Effector CD4-positive, alpha-beta T cell (primary cell): ENCODE measurements at regions not wholly inside any gene's neighbourhood (a gene's known extent, or its start where the extent isn't known, plus 50 kb on each side); places are given as distances from the start of the nearest gene placed in this dataset.
"Not testable (repeated sequence)": the region's sequence is repeated elsewhere in the genome, so short reads cannot be mapped to it uniquely, and the experiment has no call there.

Source experiments
- DNase-seq: peaks from one replicate; pipeline ENCODE4 v3.0.0-alpha.2; 2020

DNA sequence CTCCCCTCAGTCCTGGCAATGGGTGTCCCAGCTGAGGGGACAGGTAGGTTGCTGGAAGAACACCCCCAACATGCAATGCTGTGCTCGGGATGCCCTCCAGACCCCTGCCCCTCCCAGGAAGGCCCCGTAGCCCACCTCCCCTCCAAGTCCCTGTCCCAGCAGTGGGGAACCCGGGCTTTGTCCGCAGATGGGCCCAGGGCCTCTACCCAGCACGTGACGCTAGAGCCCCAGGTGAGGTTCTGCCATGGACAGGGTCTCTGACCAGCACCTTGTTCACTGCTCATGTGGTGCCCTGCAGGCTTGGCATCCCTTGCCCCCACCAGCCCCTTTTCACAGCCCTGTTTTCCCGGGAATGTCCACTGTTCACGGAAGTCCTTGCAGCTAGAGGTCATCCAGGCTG is 220.0 kb upstream of the SGCG start:
- DNase-seq = no peak

- DNase-seq = not testable (repeated sequence)
Observed at GRCh38 chr13:22961342-22961741, 219.4 kb upstream of the SGCG start.

GRCh38 chr13:22961835-22962537 is 218.8 kb upstream of the SGCG start:
- no peak for DNase-seq

DNA sequence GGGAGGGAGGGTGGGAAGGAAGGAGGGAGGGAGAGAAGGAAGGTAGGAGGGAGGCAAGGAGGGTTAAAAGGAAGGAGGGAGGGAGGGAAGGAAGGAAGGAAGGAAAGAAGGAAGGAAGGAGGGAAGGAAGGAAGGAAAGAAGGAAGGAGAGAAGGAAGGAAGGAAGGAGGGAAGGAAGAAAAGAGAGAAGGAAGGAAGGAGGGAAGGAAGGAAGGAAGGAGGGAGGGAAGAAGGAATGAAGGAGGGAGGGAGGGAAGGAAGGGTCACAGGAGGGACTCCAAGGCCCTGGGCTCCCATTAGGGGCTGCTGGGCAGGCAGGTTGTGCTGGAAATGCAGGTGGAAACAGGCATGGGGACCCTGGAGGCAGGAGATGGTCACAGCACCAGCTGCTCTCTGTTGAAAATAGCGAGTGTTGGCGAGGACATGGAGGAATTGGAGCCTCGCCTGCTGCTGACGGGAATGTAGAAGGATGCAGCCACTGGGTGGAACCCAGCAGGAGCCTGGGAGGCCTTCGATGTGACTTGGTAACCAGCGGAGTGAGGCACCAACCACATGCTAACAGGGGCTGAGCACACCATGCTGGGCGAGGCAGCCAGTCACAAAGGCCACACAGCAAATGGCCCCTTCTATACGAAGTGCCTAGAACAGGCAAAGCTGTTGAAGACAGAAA is 217.3 kb upstream of the SGCG start:
- not testable (repeated sequence) for DNase-seq

DNA sequence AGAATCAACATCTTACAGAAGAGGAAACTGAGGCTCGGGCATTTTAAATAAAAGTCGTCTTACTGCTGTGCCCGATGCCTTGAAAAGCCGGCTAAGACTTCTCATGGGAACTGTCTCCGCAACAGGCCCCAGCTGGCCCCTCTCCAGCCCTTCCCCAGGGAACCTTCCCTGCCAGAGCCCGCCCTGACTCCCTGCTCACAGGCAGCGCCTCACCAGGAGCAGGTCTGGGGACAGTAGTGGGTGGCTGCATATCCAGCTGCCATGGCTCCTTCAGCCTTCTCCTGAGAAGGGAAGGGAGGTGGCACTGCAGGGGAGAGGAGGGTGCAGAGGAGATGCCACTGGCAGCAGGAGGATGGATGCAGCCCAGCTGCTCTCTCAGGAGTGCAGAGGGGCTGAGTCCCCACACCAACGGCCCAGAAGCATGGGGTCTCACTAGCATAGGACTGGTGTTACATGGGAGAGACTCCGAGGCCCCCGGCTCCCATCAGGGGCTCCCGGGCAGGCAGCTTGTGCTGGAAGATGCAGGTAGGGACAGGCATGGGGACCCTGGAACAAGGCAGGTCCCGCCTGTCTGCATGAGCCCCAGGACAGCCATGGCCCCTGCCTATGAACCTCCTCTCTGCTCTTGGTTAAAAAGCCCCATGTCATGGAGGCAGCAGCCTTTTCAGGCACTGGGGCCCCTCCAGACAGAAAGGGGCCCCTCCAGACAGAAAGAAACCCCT is 216.4 kb upstream of the SGCG start:
- DNase-seq = no peak

DNA sequence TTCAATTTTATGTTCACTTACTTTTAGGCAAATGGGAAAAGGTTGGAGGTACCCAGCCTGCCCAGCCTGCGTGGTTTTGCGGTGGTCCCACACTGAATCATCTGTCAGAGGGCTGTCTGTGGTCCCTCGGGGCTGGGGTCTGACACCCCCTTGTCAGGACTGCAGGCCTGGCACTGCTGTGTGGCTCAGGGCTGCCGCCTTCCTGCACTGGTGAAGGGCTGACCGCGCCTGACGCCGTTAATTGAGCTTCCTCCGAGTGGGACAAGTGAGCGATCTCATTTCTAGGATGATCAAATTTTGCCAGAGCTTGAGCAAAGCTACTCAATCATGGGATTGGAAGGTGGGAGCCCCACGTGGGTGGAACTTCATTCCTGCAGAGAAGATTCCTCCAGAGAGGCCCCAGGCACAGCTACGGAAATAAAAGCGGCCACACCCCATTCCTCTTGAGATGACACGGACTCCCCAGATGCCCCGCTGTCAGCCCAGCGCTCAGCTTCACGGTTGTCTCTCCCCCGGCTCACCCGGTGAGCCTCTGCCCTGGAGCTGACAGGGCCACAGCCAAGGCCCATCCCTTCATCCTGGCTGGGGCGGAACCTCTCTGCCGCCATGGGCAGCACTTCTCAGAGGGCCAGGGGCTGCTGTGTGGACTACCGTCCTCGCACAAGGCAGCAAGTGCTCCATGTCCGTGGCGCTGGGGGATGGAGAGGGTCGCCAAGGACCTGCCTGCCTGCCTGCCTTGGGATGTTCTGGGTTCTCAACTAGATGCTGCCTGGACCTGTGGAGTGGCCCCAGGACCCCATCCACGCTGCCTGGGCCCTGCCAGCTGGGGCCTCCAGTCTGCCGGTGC is 215.5 kb upstream of the SGCG start:
- not testable (repeated sequence) for DNase-seq

DNA sequence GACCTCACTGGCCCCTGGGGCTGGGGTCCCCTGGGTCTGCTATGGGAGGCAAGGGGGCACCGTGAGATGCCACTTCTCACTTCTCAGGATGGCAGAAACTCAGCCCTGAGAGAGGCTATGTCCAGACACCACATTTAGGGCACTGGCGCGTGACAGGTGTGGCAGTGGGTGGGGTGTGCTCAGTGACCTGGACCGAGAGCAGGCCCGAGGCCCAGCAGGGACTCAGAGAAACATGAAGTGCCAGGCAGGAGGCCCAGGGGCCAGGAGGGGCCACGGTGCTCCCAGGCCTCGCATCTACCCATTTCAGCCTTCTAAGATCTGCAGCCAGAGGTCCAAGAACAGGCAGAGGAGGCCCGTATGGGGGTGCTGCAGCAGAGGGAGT is 214.9 kb upstream of the SGCG start:
- DNase-seq = not testable (repeated sequence)

DNA sequence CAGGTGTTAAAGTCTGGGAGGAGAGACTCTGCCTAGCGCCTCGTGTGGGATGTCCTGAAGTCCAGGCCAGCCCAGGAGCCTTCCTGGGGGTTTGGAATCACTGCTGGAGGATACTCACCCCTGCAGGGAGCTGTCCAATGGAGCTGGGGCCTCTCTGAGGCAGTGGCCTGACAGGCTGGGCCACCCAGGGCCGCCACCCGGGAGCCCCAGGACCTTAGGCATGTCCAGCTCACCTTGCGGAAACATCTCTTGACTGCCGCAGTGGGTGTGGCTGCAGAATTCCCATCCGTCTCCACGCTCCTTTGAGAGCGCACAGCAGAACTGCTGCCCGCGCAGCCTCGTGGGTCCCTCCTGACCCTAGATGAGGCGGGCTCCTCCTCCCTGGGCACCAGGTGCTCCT is 214.0 kb upstream of the SGCG start:
- DNase-seq = not testable (repeated sequence)

DNA sequence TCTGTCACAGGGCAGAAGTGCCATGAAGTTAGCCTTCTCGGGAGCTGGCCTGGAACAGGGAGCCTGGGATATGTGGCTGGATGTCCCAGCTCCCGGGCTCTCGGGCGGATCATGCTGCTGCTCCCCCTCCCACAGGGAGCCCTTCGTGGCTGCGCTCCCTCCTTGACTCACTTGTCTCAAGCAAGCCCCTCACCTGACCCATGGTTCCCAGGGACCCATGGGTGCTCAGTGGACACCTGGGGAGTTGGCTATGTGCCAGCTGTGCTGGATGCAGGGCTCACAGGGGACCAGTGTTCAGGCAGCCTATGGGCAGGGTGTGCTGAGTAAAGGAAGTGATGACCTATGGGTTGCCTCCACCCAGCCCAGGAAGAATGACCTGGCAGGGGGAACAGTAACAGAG is 213.1 kb upstream of the SGCG start:
- no peak for DNase-seq

DNA sequence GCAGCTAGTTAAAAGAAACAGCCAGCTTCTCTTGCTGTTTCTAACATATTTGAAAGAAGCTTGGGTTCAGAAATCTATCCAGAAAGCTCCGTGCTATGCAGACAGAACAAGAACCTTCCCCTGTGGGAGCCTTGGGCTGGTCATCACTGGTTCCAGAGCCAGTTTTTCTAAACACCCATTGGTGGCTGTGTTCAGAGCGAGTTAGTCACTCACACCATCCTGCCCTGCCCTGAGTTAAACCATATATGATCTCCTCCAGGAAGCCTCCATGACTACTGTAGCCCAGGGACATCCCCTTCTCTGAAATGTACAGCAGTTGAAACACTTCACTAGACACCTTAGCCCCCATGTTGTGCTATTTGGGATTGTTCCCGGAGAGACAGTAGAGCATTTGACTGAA is 200.8 kb upstream of the SGCG start:
- DNase-seq = no peak

- no peak for DNase-seq
Observed at GRCh38 chr13:22980936-22981335, 199.8 kb upstream of the SGCG start.

GRCh38 chr13:22993148-22993547 is 187.6 kb upstream of the SGCG start:
- no peak for DNase-seq

GRCh38 chr13:23003446-23003845 is 177.3 kb upstream of the SGCG start:
- DNase-seq = no peak

DNA sequence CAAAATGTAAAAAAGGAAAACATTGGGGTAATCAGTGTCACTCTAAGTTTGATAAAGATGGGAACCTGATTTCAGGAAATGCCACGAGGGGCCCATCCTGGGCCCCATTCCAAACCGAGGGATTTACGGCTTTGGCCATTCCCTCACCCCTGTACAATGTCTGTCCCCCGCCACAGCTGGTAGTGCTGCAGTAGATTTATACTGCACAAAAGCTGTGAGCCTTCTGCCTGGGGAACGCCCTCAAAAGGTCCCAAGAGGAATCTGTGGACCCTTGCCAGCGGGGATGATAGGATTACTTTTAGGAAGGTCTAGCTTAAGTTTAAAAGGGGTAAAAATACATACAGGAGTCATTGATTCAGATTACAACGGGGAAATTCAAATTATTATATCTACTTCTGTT is 173.4 kb upstream of the SGCG start:
- DNase-seq = no peak

GRCh38 chr13:23018143-23018542 is 162.6 kb upstream of the SGCG start:
- no peak for DNase-seq

DNA sequence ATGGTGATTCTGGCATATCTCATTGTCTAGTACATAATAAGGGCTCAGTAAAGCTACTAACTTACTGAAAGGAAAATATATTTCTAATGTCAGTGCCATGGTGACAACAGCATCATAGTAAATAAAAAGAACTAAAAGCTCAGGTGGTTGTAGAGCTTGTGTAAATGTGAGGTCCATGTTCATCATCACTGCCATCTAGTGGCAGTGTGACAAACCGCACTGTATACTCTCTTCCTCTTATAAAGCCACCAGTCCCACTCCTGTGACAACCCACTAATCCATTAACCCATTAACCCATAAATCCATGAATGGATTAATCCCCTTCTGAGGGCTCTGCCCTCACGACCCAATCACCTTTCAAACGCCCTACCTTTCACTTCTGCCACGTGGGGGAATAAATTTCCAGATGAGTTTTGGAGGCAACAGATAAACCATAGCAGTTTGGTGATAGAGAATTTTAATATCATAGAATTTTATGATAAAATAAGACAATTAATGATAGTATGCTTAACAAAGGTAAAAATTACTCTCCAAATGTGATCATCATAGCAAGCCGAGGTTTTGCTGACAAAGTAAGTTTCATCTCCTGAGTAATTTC is 160.4 kb upstream of the SGCG start:
- DNase-seq = no peak

DNA sequence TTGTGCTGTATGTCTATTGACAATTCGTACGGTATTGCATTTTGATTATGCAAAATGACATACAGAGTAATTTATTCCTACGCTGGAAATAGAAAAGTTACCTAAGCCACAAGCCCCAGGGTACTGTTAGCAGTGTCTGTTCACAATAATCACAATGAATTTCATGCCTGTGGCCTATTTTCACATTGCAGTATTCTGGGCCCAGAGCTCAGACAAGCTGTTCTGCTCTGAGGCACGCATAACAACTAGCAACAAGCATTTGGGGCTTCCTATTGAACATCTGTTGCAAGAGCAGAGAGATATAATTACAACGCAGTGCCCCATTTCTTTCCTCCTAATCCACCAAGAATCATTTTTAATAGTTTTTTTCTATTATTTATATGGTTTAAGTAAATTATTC is 158.9 kb upstream of the SGCG start:
- DNase-seq = no peak

DNA sequence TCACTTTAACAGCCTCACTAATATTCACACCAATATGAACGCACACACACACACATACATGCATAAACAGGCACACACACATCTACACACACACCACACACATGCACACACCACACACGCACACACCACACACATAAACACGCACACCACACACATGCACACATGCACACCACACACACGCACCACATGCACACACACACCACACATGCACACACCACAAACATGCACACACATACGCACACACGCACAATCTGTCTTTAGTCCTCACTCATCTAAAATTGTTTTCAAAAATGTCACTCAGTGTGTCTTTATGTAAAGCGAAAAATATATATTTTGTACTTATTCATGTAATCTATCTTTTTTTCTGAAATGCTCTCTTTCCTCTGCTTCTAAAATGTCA is 158.1 kb upstream of the SGCG start:
- DNase-seq = no peak

GRCh38 chr13:23025864-23026608 is 154.7 kb upstream of the SGCG start:
- no peak for DNase-seq

DNA sequence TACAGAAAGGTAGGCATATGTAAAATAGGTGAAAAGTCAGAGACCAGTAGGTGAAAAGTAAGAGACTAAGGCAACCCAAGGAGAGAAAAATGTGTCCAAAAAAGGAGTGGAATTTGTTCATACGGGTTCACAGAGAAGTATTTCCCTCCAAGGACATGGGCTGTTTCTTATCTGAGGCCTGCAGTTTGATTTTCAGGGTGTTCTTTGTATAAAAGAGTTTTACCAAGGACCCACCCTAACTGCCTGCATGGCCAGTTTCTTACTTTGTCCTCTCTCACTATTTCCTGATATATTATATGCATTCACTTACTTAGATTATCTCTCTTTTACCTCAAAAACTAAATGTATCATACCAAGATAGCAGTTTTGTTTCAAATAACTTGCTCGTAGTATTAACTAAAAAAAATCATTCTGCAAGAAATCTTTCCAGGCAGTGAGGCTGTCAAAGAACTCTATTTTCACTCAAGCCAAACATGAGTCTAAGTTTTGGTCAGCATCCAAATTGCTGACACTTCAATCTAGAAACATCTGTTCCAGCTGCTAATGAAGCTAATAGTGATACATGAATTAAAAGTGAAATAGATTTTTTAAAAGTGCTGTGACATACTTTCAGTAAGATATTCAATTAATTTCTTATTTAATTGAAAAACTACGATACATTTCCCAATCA is 141.4 kb upstream of the SGCG start:
- DNase-seq = no peak

DNA sequence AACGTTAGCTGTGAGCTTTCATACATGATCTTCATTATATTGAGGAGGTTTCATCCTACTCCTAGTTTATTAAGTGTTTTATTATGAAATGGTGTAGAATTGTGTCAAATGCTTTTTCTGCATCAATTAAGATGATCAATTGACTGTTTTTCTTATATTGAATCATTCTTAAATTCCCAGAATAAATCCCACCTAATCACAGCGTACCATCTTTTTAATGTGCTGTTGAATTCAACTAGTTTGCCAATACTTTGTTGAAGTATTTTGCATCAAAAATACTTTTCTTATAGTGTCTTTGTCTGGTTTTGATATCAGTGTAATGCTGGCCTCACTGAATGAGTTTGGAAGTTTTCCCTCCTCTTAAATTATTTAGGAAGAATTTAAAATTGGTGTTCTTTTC is 138.6 kb upstream of the SGCG start:
- no peak for DNase-seq
